Pancreas (tissue), 10 donors: ENCODE measurements at regions not wholly inside any gene's neighbourhood (a gene's known extent, or its start where the extent isn't known, plus 50 kb on each side); places are given as distances from the start of the nearest gene placed in this dataset.

Source experiments
- ATAC-seq, 4 donors: fragments of 200-7000 bp; cut with Tn5 transposase; one replicate each; pipeline versions ENCODE4 v1.8.0 to v1.9.1; 2020; ENCODE audit warnings: mild to moderate bottlenecking in 4 of 4, moderate library complexity in 4 of 4
- DNase-seq, 6 donors: peaks; one replicate each; pipeline ENCODE4 v3.0.0-alpha.2; 2020
- FAIRE-seq: peaks from 2 replicates; lab custom pipeline; 2012; peaks lifted over from hg19 to GRCh38; lab: Jason Lieb, UNC
- H3K27ac ChIP-seq, 4 donors: fragments of 200-600 bp; sonication (generic); 1 replicate in 3 of 4; 2 replicates in 1 of 4; pipeline versions ENCODE4 v1.5.0 to v1.8.0; 2020
- H3K27me3 ChIP-seq, 4 donors: fragments of 200-600 bp; one replicate each; pipeline ENCODE4 v1.8.0; 2021
- H3K36me3 ChIP-seq, 3 donors: fragments of 200-600 bp; sonication (generic) in 1 of 3; one replicate each; pipeline versions ENCODE4 v1.5.0 to v1.8.0; 2020 to 2021
- H3K4me1 ChIP-seq, 3 donors: fragments of 200-600 bp; one replicate each; pipeline ENCODE4 v1.8.0; 2021
- H3K4me3 ChIP-seq, 4 donors: fragments of 200-600 bp; sonication (generic) in 2 of 4; one replicate each; pipeline versions ENCODE4 v1.5.0 to v1.8.0; 2020 to 2021
- H3K9me3 ChIP-seq, 4 donors: fragments of 200-600 bp; one replicate each; pipeline ENCODE4 v1.8.0; 2021
- CTCF ChIP-seq, 4 donors: fragments of 200-600 bp; sonication (generic) in 3 of 4; IDR thresholded peaks; one replicate each; pipeline versions ENCODE4 v1.5.0 to v1.8.0; 2021; ENCODE audit warnings: antibody characterized with exemption in 4 of 4
- WGBS, 2 donors: extraction: QIAGEN DNeasy Blood & Tissue Kit; methylation state at CpG; one replicate each; pipeline ENCODE4 v1.1.7; 2013; 5-methylcytosine and 5-hydroxymethylcytosine counted together
- intact Hi-C, 3 donors: fragments of 100-400 bp; cut with DNase I; formaldehyde crosslinking; loops; one replicate each; pipeline versions ENCODE4 v1.11.1 to v1.14.2; 2022
- donor health status: healthy with polysubstance abuse.
- donor health status: DM: no; HTN: no; CAD: no; lungs with moderate emphysema.
- donor health status: DM: no; HTN: no; CAD: no.
- donor health status: control.
- donor health status: control.
- donor health status: Bipolar disorder and iron deficiency.
- donor health status: DM: yes; HTN: yes; CAD: no.
- donor health status: DM: no; HTN: no; CAD: no.
- donor health status: DM: no; HTN: no; CAD: no.
- donor health status: DM: yes; HTN: yes; CAD: no.

GRCh38 chr4:171538601-171539100, 274.6 kb upstream of the GALNTL6 start:
- ATAC-seq = no peak
- Histone ChIP-seq H3K27me3 (no peaks in the 10 kb centered on the region), H3K4me1 (no peaks in the 10 kb centered on the region), H3K27ac (no peak overlapping the region), H3K36me3 (no peaks in the 10 kb centered on the region), H3K4me3 (no peak overlapping the region), H3K9me3 (no peaks in the 10 kb centered on the region)
- no peak for DNase-seq
- intact Hi-C loops = no loop called here
- TF ChIP-seq CTCF (IDR thresholded peaks at IDR 0.05) = no peak
- FAIRE-seq = no peak
- WGBS, 2 donors = 58 to 91% methylated on average over 1 of the region's 1 CpG

- intact Hi-C loops = no loop called here
- ATAC-seq (no peak), DNase-seq (no peak), FAIRE-seq (no peak)
- Histone ChIP-seq H3K27ac (no peak overlapping the region), H3K9me3 (no peaks in the 10 kb centered on the region), H3K4me1 (no peaks in the 10 kb centered on the region), H3K36me3 (no peaks in the 10 kb centered on the region), H3K4me3 (no peak overlapping the region), H3K27me3 (no peaks in the 10 kb centered on the region)
- 50 to 52% methylated on average over 1 of the region's 1 CpG for WGBS, 2 donors
- TF ChIP-seq CTCF (IDR thresholded peaks at IDR 0.05) = no peak
Measured at GRCh38 chr4:171534391-171534790, 278.8 kb upstream of the GALNTL6 start.

GRCh38 chr4:171532968-171533367, 280.2 kb upstream of the GALNTL6 start:
- Histone ChIP-seq H3K27ac (no peak overlapping the region), H3K4me3 (no peak overlapping the region), H3K9me3 (no peaks in the 10 kb centered on the region), H3K36me3 (no peaks in the 10 kb centered on the region), H3K4me1 (no peaks in the 10 kb centered on the region), H3K27me3 (no peaks in the 10 kb centered on the region)
- FAIRE-seq = no peak
- DNase-seq = no peak
- no peak for TF ChIP-seq CTCF (IDR thresholded peaks at IDR 0.05)
- ATAC-seq = no peak
- intact Hi-C loops = no loop called here
- 42 to 53% methylated on average over 2 of the region's 2 CpGs for WGBS, 2 donors

- H3K27me3 ChIP-seq = no peaks in the 10 kb centered on the region
- no peak overlapping the region for H3K4me3 ChIP-seq
- ATAC-seq = no peak
- H3K36me3 ChIP-seq = no peaks in the 10 kb centered on the region
- no peak for DNase-seq
- WGBS, 2 donors = 50 to 58% methylated on average over 5 of the region's 5 CpGs
- no peaks in the 10 kb centered on the region for H3K4me1 ChIP-seq
- TF ChIP-seq CTCF (IDR thresholded peaks at IDR 0.05) = no peak
- no peaks in the 10 kb centered on the region for H3K9me3 ChIP-seq
- H3K27ac ChIP-seq = no peak overlapping the region
- FAIRE-seq = no peak
- intact Hi-C loops = no loop called here
Measured at GRCh38 chr4:171524903-171525302, 288.3 kb upstream of the GALNTL6 start.

GRCh38 chr4:171521726-171522125, 291.5 kb upstream of the GALNTL6 start:
- DNase-seq = no peak
- WGBS, 2 donors = 54% methylated on average over 3 of the region's 3 CpGs
- Histone ChIP-seq H3K4me1 (no peaks in the 10 kb centered on the region), H3K9me3 (no peaks in the 10 kb centered on the region), H3K27me3 (no peaks in the 10 kb centered on the region), H3K36me3 (no peaks in the 10 kb centered on the region), H3K27ac (no peak overlapping the region), H3K4me3 (no peak overlapping the region)
- FAIRE-seq = no peak
- ATAC-seq = no peak
- intact Hi-C loops = no loop called here
- no peak for TF ChIP-seq CTCF (IDR thresholded peaks at IDR 0.05)
